GM12873 (cell line): ENCODE measurements at regions not wholly inside any gene's neighbourhood (a gene's known extent, or its start where the extent isn't known, plus 50 kb on each side); places are given as distances from the start of the nearest gene placed in this dataset.

ENCODE experiments used
- CTCF ChIP-seq: IDR thresholded peaks from 2 replicates; pipeline ENCODE4 v1.5.1; 2012; ENCODE audit warnings: low read depth, mild to moderate bottlenecking, moderate library complexity, low read length, control low read depth; ENCODE audit not compliant: insufficient read depth; ENCODE audit errors: missing control alignments

- no peak for TF ChIP-seq CTCF
These were observed 106.3 kb upstream of the CSF3R start for GRCh38 chr1:36588972-36589371.

- no peak for TF ChIP-seq CTCF
These were observed 103.1 kb upstream of the CSF3R start for GRCh38 chr1:36585569-36586548.

GRCh38 chr1:36584874-36585453, 102.3 kb upstream of the CSF3R start:
- no peak for TF ChIP-seq CTCF

- no peak for TF ChIP-seq CTCF
These were observed 101.5 kb upstream of the CSF3R start for GRCh38 chr1:36583980-36584782.

- TF ChIP-seq CTCF: no peak
These were observed 100.4 kb upstream of the CSF3R start for GRCh38 chr1:36583080-36583479.

- no peak for TF ChIP-seq CTCF
These were observed 99.5 kb upstream of the CSF3R start for GRCh38 chr1:36582066-36582755.
